ENCODE measurements at regions not wholly inside any gene's neighbourhood (a gene's known extent, or its start where the extent isn't known, plus 50 kb on each side); places are given as distances from the start of the nearest gene placed in this dataset.

DNA sequence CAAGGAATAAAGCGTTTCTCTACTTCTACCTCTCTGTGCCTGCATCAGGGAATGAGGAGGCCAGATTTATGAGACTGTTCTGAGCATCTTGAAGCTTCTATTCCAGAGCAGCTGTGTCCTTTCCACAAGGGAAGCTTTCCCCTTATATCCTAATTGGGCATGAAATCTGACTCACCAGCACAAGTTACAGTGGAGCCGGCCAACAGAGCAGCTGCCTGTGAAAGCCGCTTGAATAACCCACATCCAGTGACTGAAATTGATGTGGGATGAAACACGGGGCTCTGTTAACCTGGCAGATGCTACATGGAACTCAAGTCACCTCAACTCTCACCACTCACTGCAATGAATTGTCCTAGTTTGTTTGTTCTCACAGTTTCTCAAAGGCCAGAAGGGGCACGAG lies 400.3 kb downstream of the TFAP2A start:
- DNase-seq (ENCODE audit: low read depth), result peak; percentile 84
- H3K36me3 ChIP-seq (ENCODE audit: control insufficient read depth, insufficient read depth, low read length, severe bottlenecking), result no peaks in the 10 kb centered on the region
- no peak overlapping the region for H3K9ac ChIP-seq (ENCODE audit: low read length)
- no peaks in the 10 kb centered on the region for H3K27me3 ChIP-seq (replicated peaks; ENCODE audit: control insufficient read depth, insufficient read depth, low read length)
- no peak overlapping the region for H3K4me3 ChIP-seq (ENCODE audit: low read length)
- no peaks in the 10 kb centered on the region for H3K4me1 ChIP-seq (ENCODE audit: control insufficient read depth, insufficient read depth, low read length)
- peaks cover 5% of the 10 kb centered on the region for H3K9me3 ChIP-seq (ENCODE audit: control insufficient read depth, low read length)

DNA sequence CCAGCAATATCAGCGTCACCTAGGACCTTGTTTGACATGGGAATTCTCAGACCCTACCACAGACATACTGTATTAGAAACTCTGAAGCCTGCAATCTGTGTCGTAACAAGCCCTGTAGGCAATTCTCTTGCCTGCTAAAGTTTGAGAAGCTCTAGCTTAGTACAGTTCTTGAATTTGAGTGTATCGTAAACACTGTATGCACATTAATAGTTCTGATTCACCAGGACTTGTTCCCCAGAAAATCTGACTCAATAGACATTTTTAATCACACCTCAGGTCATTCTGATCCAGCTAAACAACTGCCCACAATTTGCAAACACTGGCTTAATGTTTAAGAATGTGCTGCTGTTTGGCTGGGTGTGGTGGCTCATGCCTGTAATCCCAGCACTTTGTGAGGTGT lies 414.3 kb downstream of the TFAP2A start:
- DNase-seq (ENCODE audit: low read depth), result peak; percentile 39
- Histone ChIP-seq H3K4me1 (ENCODE audit: control insufficient read depth, insufficient read depth, low read length) (no peaks in the 10 kb centered on the region), H3K9me3 (ENCODE audit: control insufficient read depth, low read length) (no peaks in the 10 kb centered on the region), H3K36me3 (ENCODE audit: control insufficient read depth, insufficient read depth, low read length, severe bottlenecking) (no peaks in the 10 kb centered on the region), H3K4me3 (ENCODE audit: low read length) (no peak overlapping the region), H3K9ac (ENCODE audit: low read length) (no peak overlapping the region), H3K27me3 (replicated peaks; ENCODE audit: control insufficient read depth, insufficient read depth, low read length) (no peaks in the 10 kb centered on the region)

DNA sequence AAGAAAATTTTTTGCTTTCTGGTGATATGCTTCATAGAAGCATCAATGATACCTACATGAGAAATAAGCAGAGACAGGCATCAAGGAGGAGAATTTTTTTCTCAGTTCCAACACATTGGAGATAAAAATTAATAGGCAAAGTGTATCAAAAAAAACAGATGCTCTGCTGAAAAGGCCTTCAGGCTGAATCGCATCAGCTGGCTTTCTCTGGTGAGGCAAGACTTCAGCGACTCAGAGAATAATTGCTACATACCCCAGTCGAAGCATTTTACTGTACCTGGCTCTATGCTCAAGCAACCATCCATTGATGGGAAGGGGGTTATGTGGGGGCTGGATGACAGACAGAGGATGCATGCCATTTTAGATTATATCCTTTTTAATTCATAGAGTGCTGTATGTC lies 415.1 kb downstream of the TFAP2A start:
- peak; percentile 9 for DNase-seq (ENCODE audit: low read depth)
- Histone ChIP-seq H3K4me1 (ENCODE audit: control insufficient read depth, insufficient read depth, low read length) (no peaks in the 10 kb centered on the region), H3K9ac (ENCODE audit: low read length) (no peak overlapping the region), H3K27me3 (replicated peaks; ENCODE audit: control insufficient read depth, insufficient read depth, low read length) (no peaks in the 10 kb centered on the region), H3K36me3 (ENCODE audit: control insufficient read depth, insufficient read depth, low read length, severe bottlenecking) (no peaks in the 10 kb centered on the region), H3K4me3 (ENCODE audit: low read length) (no peak overlapping the region), H3K9me3 (ENCODE audit: control insufficient read depth, low read length) (no peaks in the 10 kb centered on the region)

DNA sequence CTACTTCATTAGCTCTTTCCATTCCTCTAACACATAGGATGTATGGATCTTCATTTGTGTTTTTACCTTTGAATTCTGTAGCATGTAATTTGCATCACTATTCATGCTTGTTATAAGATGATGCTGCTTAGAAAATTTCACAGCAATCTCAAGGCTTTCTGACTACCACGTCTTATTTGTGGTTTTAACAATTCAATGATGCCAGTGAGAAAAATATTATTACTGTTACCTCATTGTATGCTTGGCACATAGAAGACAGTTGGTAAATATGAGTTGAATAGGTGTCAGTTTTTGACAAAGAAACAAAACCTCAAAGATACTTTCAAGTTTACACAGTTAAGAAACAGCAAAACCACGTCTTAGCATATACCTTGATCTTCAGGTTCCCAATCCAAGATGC lies 428.6 kb downstream of the TFAP2A start:
- no peaks in the 10 kb centered on the region for H3K36me3 ChIP-seq (ENCODE audit: control insufficient read depth, insufficient read depth, low read length, severe bottlenecking)
- no peaks in the 10 kb centered on the region for H3K27me3 ChIP-seq (replicated peaks; ENCODE audit: control insufficient read depth, insufficient read depth, low read length)
- no peak overlapping the region for H3K9ac ChIP-seq (ENCODE audit: low read length)
- no peaks in the 10 kb centered on the region for H3K4me1 ChIP-seq (ENCODE audit: control insufficient read depth, insufficient read depth, low read length)
- DNase-seq (ENCODE audit: low read depth), result no peak
- H3K9me3 ChIP-seq (ENCODE audit: control insufficient read depth, low read length), result peaks cover 8% of the 10 kb centered on the region
- no peak overlapping the region for H3K4me3 ChIP-seq (ENCODE audit: low read length)

DNA sequence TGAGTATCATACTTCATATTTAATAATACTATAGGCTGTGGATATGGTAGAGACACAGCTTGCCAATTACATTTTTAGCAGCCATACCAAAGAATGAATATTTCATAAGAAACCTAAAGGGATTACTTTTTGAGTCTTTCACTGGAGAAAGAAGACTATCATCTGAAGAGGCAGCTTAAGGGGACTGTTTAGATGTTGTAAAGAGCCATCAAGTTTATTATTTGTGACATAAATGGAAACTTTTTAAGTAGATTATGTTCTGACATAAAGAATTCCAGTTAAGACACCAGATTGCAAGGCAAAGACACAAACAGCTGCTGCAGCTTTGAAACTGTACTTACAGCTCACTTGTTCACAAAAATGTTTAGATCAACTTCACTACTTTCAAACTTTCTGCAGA lies 429.4 kb downstream of the TFAP2A start:
- H3K27me3 ChIP-seq (replicated peaks; ENCODE audit: control insufficient read depth, insufficient read depth, low read length), result no peaks in the 10 kb centered on the region
- peak; percentile 64 for DNase-seq (ENCODE audit: low read depth)
- peaks cover 8% of the 10 kb centered on the region for H3K9me3 ChIP-seq (ENCODE audit: control insufficient read depth, low read length)
- no peaks in the 10 kb centered on the region for H3K4me1 ChIP-seq (ENCODE audit: control insufficient read depth, insufficient read depth, low read length)
- H3K9ac ChIP-seq (ENCODE audit: low read length), result no peak overlapping the region
- no peaks in the 10 kb centered on the region for H3K36me3 ChIP-seq (ENCODE audit: control insufficient read depth, insufficient read depth, low read length, severe bottlenecking)
- H3K4me3 ChIP-seq (ENCODE audit: low read length), result no peak overlapping the region

DNA sequence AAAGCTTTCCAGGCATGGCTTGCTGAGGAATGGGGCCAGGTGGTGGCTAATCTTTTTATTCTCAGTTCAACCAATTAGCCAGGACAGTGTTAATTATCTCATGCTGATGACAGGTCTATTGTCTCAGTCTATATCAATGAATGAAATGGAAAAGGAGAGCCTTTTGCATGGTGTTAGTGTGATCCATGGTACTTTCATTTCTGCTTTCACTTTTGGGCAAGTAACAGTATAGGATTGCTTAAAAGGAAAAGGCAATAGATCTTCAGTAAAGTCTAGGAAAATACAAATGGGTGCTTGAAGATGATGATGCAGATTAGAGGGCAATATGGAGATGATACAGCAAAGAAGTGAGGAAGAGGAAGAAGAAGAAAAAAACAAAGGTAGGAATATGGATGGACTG lies 430.3 kb downstream of the TFAP2A start:
- no peaks in the 10 kb centered on the region for H3K4me1 ChIP-seq (ENCODE audit: control insufficient read depth, insufficient read depth, low read length)
- H3K9ac ChIP-seq (ENCODE audit: low read length), result no peak overlapping the region
- H3K36me3 ChIP-seq (ENCODE audit: control insufficient read depth, insufficient read depth, low read length, severe bottlenecking), result no peaks in the 10 kb centered on the region
- no peak overlapping the region for H3K4me3 ChIP-seq (ENCODE audit: low read length)
- DNase-seq (ENCODE audit: low read depth), result no peak
- peaks cover 8% of the 10 kb centered on the region for H3K9me3 ChIP-seq (ENCODE audit: control insufficient read depth, low read length)
- no peaks in the 10 kb centered on the region for H3K27me3 ChIP-seq (replicated peaks; ENCODE audit: control insufficient read depth, insufficient read depth, low read length)

DNA sequence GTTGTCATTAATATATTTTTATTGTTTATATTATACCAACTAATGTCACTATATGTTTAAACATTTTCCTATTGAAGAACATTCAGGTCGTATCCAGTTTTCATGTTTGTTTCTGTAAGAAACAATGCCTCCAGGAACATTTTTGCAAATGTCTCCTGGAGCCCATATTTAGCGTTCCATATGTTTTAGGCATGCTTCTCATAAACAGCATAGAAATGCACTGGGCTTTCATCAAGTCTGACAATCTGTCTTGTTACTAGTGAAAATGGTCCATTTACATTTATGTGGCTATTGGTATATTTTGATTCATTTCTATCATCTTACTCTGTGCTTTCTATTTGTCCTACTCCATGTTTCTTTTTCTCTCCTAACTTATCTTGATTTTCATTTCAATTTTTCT lies 431.7 kb downstream of the TFAP2A start:
- no peak for DNase-seq (ENCODE audit: low read depth)
- Histone ChIP-seq H3K9me3 (ENCODE audit: control insufficient read depth, low read length) (peaks cover 8% of the 10 kb centered on the region), H3K4me1 (ENCODE audit: control insufficient read depth, insufficient read depth, low read length) (no peaks in the 10 kb centered on the region), H3K4me3 (ENCODE audit: low read length) (no peak overlapping the region), H3K27me3 (replicated peaks; ENCODE audit: control insufficient read depth, insufficient read depth, low read length) (no peaks in the 10 kb centered on the region), H3K9ac (ENCODE audit: low read length) (no peak overlapping the region), H3K36me3 (ENCODE audit: control insufficient read depth, insufficient read depth, low read length, severe bottlenecking) (no peaks in the 10 kb centered on the region)

GRCh38 chr6:9982215-9982614 lies 432.7 kb downstream of the TFAP2A start:
- Histone ChIP-seq H3K4me3 (ENCODE audit: low read length) (no peak overlapping the region), H3K9me3 (ENCODE audit: control insufficient read depth, low read length) (peaks cover 8% of the 10 kb centered on the region), H3K9ac (ENCODE audit: low read length) (no peak overlapping the region), H3K36me3 (ENCODE audit: control insufficient read depth, insufficient read depth, low read length, severe bottlenecking) (no peaks in the 10 kb centered on the region), H3K4me1 (ENCODE audit: control insufficient read depth, insufficient read depth, low read length) (no peaks in the 10 kb centered on the region), H3K27me3 (replicated peaks; ENCODE audit: control insufficient read depth, insufficient read depth, low read length) (no peaks in the 10 kb centered on the region)
- DNase-seq (ENCODE audit: low read depth), result no peak

GRCh38 chr6:9979996-9980395 lies 434.9 kb downstream of the TFAP2A start:
- no peak overlapping the region for H3K4me3 ChIP-seq (ENCODE audit: low read length)
- H3K9me3 ChIP-seq (ENCODE audit: control insufficient read depth, low read length), result peaks cover 8% of the 10 kb centered on the region
- H3K36me3 ChIP-seq (ENCODE audit: control insufficient read depth, insufficient read depth, low read length, severe bottlenecking), result no peaks in the 10 kb centered on the region
- H3K27me3 ChIP-seq (replicated peaks; ENCODE audit: control insufficient read depth, insufficient read depth, low read length), result no peaks in the 10 kb centered on the region
- DNase-seq (ENCODE audit: low read depth), result no peak
- no peak overlapping the region for H3K9ac ChIP-seq (ENCODE audit: low read length)
- no peaks in the 10 kb centered on the region for H3K4me1 ChIP-seq (ENCODE audit: control insufficient read depth, insufficient read depth, low read length)

- Histone ChIP-seq H3K4me1 (ENCODE audit: control insufficient read depth, insufficient read depth, low read length) (no peaks in the 10 kb centered on the region), H3K36me3 (ENCODE audit: control insufficient read depth, insufficient read depth, low read length, severe bottlenecking) (no peaks in the 10 kb centered on the region), H3K9ac (ENCODE audit: low read length) (no peak overlapping the region), H3K27me3 (replicated peaks; ENCODE audit: control insufficient read depth, insufficient read depth, low read length) (no peaks in the 10 kb centered on the region), H3K4me3 (ENCODE audit: low read length) (no peak overlapping the region), H3K9me3 (ENCODE audit: control insufficient read depth, low read length) (no peaks in the 10 kb centered on the region)
- no peak for DNase-seq (ENCODE audit: low read depth)
Measured at GRCh38 chr6:9978480-9978879, 436.4 kb downstream of the TFAP2A start.

DNA sequence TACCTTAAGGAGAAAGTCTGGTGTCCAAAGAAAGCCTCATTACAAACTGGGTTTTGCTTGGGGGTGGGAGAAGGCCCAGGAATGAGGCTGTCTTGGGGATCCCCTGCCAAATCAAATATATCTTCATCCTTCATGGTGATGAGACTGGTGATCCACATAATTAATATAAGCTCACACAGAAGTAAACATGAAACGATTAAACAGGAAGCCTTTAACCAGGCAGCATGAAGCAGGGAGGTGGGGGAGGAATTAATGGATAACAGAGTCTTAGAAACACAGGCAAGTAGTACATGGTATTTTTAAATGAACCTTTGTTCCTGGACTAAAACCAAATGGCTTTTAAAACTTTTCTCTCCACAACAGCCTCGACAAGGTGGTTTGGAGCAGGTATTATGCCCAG lies 437.5 kb downstream of the TFAP2A start:
- Histone ChIP-seq H3K36me3 (ENCODE audit: control insufficient read depth, insufficient read depth, low read length, severe bottlenecking) (no peaks in the 10 kb centered on the region), H3K9ac (ENCODE audit: low read length) (no peak overlapping the region), H3K4me1 (ENCODE audit: control insufficient read depth, insufficient read depth, low read length) (no peaks in the 10 kb centered on the region), H3K27me3 (replicated peaks; ENCODE audit: control insufficient read depth, insufficient read depth, low read length) (no peaks in the 10 kb centered on the region), H3K9me3 (ENCODE audit: control insufficient read depth, low read length) (no peaks in the 10 kb centered on the region), H3K4me3 (ENCODE audit: low read length) (no peak overlapping the region)
- no peak for DNase-seq (ENCODE audit: low read depth)

DNA sequence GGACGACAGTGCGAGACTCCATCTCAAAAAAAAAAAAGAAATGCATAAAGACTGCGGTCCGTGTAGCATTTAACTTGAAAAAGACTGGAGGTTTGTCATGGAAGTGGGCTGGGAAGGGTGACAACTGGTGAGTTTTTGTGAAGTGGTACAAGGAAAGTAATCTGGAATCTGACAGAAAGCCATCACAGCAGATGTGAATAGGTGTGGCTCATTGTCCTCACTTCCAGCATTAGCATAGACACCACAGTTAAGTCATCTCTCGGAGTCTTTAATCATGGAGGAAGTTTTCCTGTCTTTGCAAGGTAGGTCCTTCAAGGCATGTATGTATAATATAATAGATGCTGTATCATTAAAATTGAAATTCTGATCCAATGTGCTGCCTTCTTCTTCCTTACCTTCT lies 453.2 kb downstream of the TFAP2A start:
- no peaks in the 10 kb centered on the region for H3K27me3 ChIP-seq (replicated peaks; ENCODE audit: control insufficient read depth, insufficient read depth, low read length)
- no peaks in the 10 kb centered on the region for H3K4me1 ChIP-seq (ENCODE audit: control insufficient read depth, insufficient read depth, low read length)
- no peaks in the 10 kb centered on the region for H3K36me3 ChIP-seq (ENCODE audit: control insufficient read depth, insufficient read depth, low read length, severe bottlenecking)
- DNase-seq (ENCODE audit: low read depth), result no peak
- no peak overlapping the region for H3K4me3 ChIP-seq (ENCODE audit: low read length)
- no peak overlapping the region for H3K9ac ChIP-seq (ENCODE audit: low read length)
- H3K9me3 ChIP-seq (ENCODE audit: control insufficient read depth, low read length), result no peaks in the 10 kb centered on the region
